Panc1 (cell line): ENCODE measurements at regions not wholly inside any gene's neighbourhood (a gene's known extent, or its start where the extent isn't known, plus 50 kb on each side); places are given as distances from the start of the nearest gene placed in this dataset.

ENCODE experiments used
- POLR2AphosphoS5 ChIP-seq: IDR thresholded peaks from 2 replicates; pipeline ENCODE4 v1.6.1; 2012; ENCODE audit warnings: mild to moderate bottlenecking, low read depth, low read length, moderate library complexity
- TCF7L2 ChIP-seq: IDR thresholded peaks from 2 replicates; pipeline ENCODE4 v1.6.1; 2011; ENCODE audit warnings: mild to moderate bottlenecking, low read depth, low read length, inconsistent platforms
- TF ChIP-seq, protein P1 (sequence below): fragments of 450-650 bp; IDR thresholded peaks from 2 replicates; pipeline ENCODE4 v1.5.1; 2017; ENCODE audit warnings: mild to moderate bottlenecking
- TF ChIP-seq, protein P2 (sequence below), 2 experiments: IDR thresholded peaks; 2 replicates each; pipeline ENCODE4 v1.6.1; 2011 to 2012; ENCODE audit warnings: low read depth in 2 of 2, control low read depth in 1 of 2, low read length in 1 of 2, mild to moderate bottlenecking in 1 of 2, moderate library complexity in 1 of 2; ENCODE audit not compliant: insufficient read depth in 1 of 2

GRCh38 chr5:11998397-11998796 lies 94.2 kb upstream of the CTNND2 start:
- TF ChIP-seq, protein P1, sequence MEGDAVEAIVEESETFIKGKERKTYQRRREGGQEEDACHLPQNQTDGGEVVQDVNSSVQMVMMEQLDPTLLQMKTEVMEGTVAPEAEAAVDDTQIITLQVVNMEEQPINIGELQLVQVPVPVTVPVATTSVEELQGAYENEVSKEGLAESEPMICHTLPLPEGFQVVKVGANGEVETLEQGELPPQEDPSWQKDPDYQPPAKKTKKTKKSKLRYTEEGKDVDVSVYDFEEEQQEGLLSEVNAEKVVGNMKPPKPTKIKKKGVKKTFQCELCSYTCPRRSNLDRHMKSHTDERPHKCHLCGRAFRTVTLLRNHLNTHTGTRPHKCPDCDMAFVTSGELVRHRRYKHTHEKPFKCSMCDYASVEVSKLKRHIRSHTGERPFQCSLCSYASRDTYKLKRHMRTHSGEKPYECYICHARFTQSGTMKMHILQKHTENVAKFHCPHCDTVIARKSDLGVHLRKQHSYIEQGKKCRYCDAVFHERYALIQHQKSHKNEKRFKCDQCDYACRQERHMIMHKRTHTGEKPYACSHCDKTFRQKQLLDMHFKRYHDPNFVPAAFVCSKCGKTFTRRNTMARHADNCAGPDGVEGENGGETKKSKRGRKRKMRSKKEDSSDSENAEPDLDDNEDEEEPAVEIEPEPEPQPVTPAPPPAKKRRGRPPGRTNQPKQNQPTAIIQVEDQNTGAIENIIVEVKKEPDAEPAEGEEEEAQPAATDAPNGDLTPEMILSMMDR = no peak
- TF ChIP-seq POLR2AphosphoS5 = no peak
- TF ChIP-seq, protein P2, sequence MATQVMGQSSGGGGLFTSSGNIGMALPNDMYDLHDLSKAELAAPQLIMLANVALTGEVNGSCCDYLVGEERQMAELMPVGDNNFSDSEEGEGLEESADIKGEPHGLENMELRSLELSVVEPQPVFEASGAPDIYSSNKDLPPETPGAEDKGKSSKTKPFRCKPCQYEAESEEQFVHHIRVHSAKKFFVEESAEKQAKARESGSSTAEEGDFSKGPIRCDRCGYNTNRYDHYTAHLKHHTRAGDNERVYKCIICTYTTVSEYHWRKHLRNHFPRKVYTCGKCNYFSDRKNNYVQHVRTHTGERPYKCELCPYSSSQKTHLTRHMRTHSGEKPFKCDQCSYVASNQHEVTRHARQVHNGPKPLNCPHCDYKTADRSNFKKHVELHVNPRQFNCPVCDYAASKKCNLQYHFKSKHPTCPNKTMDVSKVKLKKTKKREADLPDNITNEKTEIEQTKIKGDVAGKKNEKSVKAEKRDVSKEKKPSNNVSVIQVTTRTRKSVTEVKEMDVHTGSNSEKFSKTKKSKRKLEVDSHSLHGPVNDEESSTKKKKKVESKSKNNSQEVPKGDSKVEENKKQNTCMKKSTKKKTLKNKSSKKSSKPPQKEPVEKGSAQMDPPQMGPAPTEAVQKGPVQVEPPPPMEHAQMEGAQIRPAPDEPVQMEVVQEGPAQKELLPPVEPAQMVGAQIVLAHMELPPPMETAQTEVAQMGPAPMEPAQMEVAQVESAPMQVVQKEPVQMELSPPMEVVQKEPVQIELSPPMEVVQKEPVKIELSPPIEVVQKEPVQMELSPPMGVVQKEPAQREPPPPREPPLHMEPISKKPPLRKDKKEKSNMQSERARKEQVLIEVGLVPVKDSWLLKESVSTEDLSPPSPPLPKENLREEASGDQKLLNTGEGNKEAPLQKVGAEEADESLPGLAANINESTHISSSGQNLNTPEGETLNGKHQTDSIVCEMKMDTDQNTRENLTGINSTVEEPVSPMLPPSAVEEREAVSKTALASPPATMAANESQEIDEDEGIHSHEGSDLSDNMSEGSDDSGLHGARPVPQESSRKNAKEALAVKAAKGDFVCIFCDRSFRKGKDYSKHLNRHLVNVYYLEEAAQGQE (IDR thresholded peaks at IDR 0.05; ENCODE audit: insufficient read depth in 1 of 2, low read depth in 2 of 2, low read length in 1 of 2) = no peak
- no peak for TF ChIP-seq TCF7L2
